Keratinocyte (primary cell): ENCODE measurements at regions not wholly inside any gene's neighbourhood (a gene's known extent, or its start where the extent isn't known, plus 50 kb on each side); places are given as distances from the start of the nearest gene placed in this dataset.

Experiments used
- CTCF ChIP-seq, 3 experiments: IDR thresholded peaks in 1 of 3; conservative IDR thresholded peaks in 1 of 3; optimal IDR thresholded peaks in 1 of 3; 2 replicates in 2 of 3; 3 replicates in 1 of 3; pipeline versions ENCODE3 to v1.5.1; 2011; ENCODE audit warnings: low read length in 3 of 3, mild to moderate bottlenecking in 3 of 3, moderate library complexity in 2 of 3, control low read depth in 1 of 3, inconsistent platforms in 1 of 3; ENCODE audit not compliant: insufficient read depth in 2 of 3; ENCODE audit errors: extremely low read depth in 1 of 3
- EZH2 ChIP-seq: IDR thresholded peaks from one replicate; pipeline ENCODE4 v1.6.1; 2012; ENCODE audit warnings: inconsistent platforms, mild to moderate bottlenecking, low read length, moderate library complexity

- TF ChIP-seq CTCF (optimal IDR thresholded peaks at IDR 0.05 in 1 of 3, IDR thresholded peaks at IDR 0.05 in 1 of 3, conservative IDR thresholded peaks at IDR 0.05 in 1 of 3; ENCODE audit: extremely low read depth in 1 of 3, insufficient read depth in 2 of 3, low read length in 3 of 3) (no peak), EZH2 (no peak)
These were observed 141.9 kb upstream of the NEDD9 start for GRCh38 chr6:11374036-11375010.
